ENCODE measurements at regions not wholly inside any gene's neighbourhood (a gene's known extent, or its start where the extent isn't known, plus 50 kb on each side); places are given as distances from the start of the nearest gene placed in this dataset.

DNA sequence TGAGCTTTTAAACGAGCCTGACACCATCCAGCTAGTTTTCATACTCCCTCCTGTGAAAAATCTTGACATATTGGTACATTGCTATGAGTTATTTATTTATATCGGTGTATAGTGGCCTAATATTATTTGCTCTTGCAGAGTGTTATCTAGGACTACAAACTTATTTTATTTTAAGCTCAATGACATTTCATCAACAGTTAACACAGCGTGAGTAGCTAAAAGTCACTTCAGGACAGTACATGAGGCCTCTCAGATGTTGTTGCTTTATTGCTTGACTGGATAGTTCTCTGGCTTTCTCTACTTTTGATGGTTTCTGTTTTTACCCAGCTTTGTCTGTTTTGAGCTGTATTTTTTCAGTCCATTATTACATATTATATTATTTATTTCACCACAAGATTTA, 172.9 kb upstream of the KLF7 start:
- TF ChIP-seq, protein P1, sequence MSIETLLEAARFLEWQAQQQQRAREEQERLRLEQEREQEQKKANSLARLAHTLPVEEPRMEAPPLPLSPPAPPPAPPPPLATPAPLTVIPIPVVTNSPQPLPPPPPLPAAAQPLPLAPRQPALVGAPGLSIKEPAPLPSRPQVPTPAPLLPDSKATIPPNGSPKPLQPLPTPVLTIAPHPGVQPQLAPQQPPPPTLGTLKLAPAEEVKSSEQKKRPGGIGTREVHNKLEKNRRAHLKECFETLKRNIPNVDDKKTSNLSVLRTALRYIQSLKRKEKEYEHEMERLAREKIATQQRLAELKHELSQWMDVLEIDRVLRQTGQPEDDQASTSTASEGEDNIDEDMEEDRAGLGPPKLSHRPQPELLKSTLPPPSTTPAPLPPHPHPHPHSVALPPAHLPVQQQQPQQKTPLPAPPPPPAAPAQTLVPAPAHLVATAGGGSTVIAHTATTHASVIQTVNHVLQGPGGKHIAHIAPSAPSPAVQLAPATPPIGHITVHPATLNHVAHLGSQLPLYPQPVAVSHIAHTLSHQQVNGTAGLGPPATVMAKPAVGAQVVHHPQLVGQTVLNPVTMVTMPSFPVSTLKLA (conservative IDR thresholded peaks at IDR 0.05), result no peak
- TF ChIP-seq SIN3A (IDR thresholded peaks at IDR 0.05; ENCODE audit: borderline replicate concordance in 2 of 2, control insufficient read depth in 1 of 2, low read depth in 2 of 2, low read length in 2 of 2) (no peak), SRF (CRISPR knock-in tag; IDR thresholded peaks at IDR 0.05) (no peak), ARID1B (IDR thresholded peaks at IDR 0.05) (no peak), CREB1 (IDR thresholded peaks at IDR 0.05) (no peak), CREB1 (CRISPR knock-in tag; IDR thresholded peaks at IDR 0.05) (no peak)
- TF ChIP-seq, protein P2, sequence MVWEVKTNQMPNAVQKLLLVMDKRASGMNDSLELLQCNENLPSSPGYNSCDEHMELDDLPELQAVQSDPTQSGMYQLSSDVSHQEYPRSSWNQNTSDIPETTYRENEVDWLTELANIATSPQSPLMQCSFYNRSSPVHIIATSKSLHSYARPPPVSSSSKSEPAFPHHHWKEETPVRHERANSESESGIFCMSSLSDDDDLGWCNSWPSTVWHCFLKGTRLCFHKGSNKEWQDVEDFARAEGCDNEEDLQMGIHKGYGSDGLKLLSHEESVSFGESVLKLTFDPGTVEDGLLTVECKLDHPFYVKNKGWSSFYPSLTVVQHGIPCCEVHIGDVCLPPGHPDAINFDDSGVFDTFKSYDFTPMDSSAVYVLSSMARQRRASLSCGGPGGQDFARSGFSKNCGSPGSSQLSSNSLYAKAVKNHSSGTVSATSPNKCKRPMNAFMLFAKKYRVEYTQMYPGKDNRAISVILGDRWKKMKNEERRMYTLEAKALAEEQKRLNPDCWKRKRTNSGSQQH (CRISPR knock-in tag; IDR thresholded peaks at IDR 0.05), result no peak

All from K562 (cell line).